ENCODE measurements at regions not wholly inside any gene's neighbourhood (a gene's known extent, or its start where the extent isn't known, plus 50 kb on each side); places are given as distances from the start of the nearest gene placed in this dataset.

GRCh38 chr3:82178291-82178690 lies 416.8 kb upstream of the GBE1 start:
- no peak for TF ChIP-seq ZNF565 (CRISPR knock-in tag; conservative IDR thresholded peaks at IDR 0.05; ENCODE audit: low read depth)
- no peak for TF ChIP-seq ZNF70 (CRISPR knock-in tag; IDR thresholded peaks at IDR 0.05)
- no peak for TF ChIP-seq TOX (CRISPR knock-in tag; IDR thresholded peaks at IDR 0.05; ENCODE audit: borderline replicate concordance)
- TF ChIP-seq CSRNP3 (CRISPR knock-in tag; IDR thresholded peaks at IDR 0.05): no peak
- TF ChIP-seq ESRRG (CRISPR knock-in tag; IDR thresholded peaks at IDR 0.05): no peak
- TF ChIP-seq ZC3H10 (CRISPR knock-in tag; IDR thresholded peaks at IDR 0.05): no peak
- no peak for TF ChIP-seq POU6F1 (CRISPR knock-in tag; IDR thresholded peaks at IDR 0.05; ENCODE audit: borderline replicate concordance, low read depth)
- TF ChIP-seq ZFP30 (CRISPR knock-in tag; IDR thresholded peaks at IDR 0.05): no peak
- no peak for TF ChIP-seq TCF4 (CRISPR knock-in tag; IDR thresholded peaks at IDR 0.05; ENCODE audit: borderline replicate concordance)
- TF ChIP-seq PPARA (CRISPR knock-in tag; IDR thresholded peaks at IDR 0.05; ENCODE audit: borderline replicate concordance): no peak
- no peak for TF ChIP-seq ARNTL (CRISPR knock-in tag; IDR thresholded peaks at IDR 0.05; ENCODE audit: borderline replicate concordance, low read depth)
- TF ChIP-seq BACH2 (CRISPR knock-in tag; IDR thresholded peaks at IDR 0.05; ENCODE audit: borderline replicate concordance): no peak
- no peak for TF ChIP-seq ZNF8 (CRISPR knock-in tag; IDR thresholded peaks at IDR 0.05)
- no peak for TF ChIP-seq OSR1 (CRISPR knock-in tag; IDR thresholded peaks at IDR 0.05)
- no peak for ATAC-seq

GRCh38 chr3:82177774-82178173 lies 416.3 kb upstream of the GBE1 start:
- ATAC-seq: no peak
- TF ChIP-seq TOX (CRISPR knock-in tag; IDR thresholded peaks at IDR 0.05; ENCODE audit: borderline replicate concordance): no peak
- TF ChIP-seq CSDC2 (CRISPR knock-in tag; IDR thresholded peaks at IDR 0.05): no peak
- TF ChIP-seq ESRRG (CRISPR knock-in tag; IDR thresholded peaks at IDR 0.05): no peak
- TF ChIP-seq ZFP30 (CRISPR knock-in tag; IDR thresholded peaks at IDR 0.05): no peak
- no peak for TF ChIP-seq ZNF70 (CRISPR knock-in tag; IDR thresholded peaks at IDR 0.05)

- no peak for TF ChIP-seq CREB5 (CRISPR knock-in tag; IDR thresholded peaks at IDR 0.05; ENCODE audit: low read depth)
- TF ChIP-seq ESRRG (CRISPR knock-in tag; IDR thresholded peaks at IDR 0.05): no peak
- no peak for TF ChIP-seq TSHZ2 (CRISPR knock-in tag; IDR thresholded peaks at IDR 0.05)
- TF ChIP-seq ZC3H10 (CRISPR knock-in tag; IDR thresholded peaks at IDR 0.05): no peak
- no peak for TF ChIP-seq RARB (CRISPR knock-in tag; IDR thresholded peaks at IDR 0.05)
Observed at GRCh38 chr3:82165266-82165665, 403.8 kb upstream of the GBE1 start.

GRCh38 chr3:82163907-82164520 lies 402.6 kb upstream of the GBE1 start:
- peak; percentile 19; the same call in 1 of the 3 replicates for ATAC-seq

More at GRCh38 chr3:82165266-82165665, 403.8 kb upstream of the GBE1 start:
- no peak for ATAC-seq

More at GRCh38 chr3:82163907-82164520, 402.6 kb upstream of the GBE1 start:
- no peak for TF ChIP-seq PPARA (CRISPR knock-in tag; IDR thresholded peaks at IDR 0.05; ENCODE audit: borderline replicate concordance)
- TF ChIP-seq BACH2 (CRISPR knock-in tag; IDR thresholded peaks at IDR 0.05; ENCODE audit: borderline replicate concordance): no peak
- no peak for TF ChIP-seq POU6F1 (CRISPR knock-in tag; IDR thresholded peaks at IDR 0.05; ENCODE audit: borderline replicate concordance, low read depth)
- no peak for TF ChIP-seq ZC3H10 (CRISPR knock-in tag; IDR thresholded peaks at IDR 0.05)
